HL-60 (cell line): ENCODE measurements at regions not wholly inside any gene's neighbourhood (a gene's known extent, or its start where the extent isn't known, plus 50 kb on each side); places are given as distances from the start of the nearest gene placed in this dataset.

Experiments
- DNase-seq, 2 experiments: peaks; one replicate each; pipeline ENCODE4 v3.0.0-alpha.2; 2010 to 2020; ENCODE audit warnings: low read depth in 1 of 2, low spot score in 1 of 2
- H3K27ac ChIP-seq: fragments of 250-450 bp; sonication (Bioruptor Pico); replicated peaks from 2 replicates; pipeline ENCODE4 v1.5.1; 2020; ENCODE audit warnings: mild to moderate bottlenecking, moderate library complexity
- H3K27me3 ChIP-seq: fragments of 250-450 bp; sonication (Bioruptor Pico); 2 replicates; pipeline ENCODE4 v1.5.1; 2021; ENCODE audit warnings: mild to moderate bottlenecking, moderate library complexity; ENCODE audit not compliant: insufficient read depth, poor library complexity, severe bottlenecking
- H3K4me3 ChIP-seq: replicated peaks from 2 replicates; pipeline ENCODE4 v1.5.1; 2011; ENCODE audit warnings: mild to moderate bottlenecking, control low read depth, low read length; ENCODE audit not compliant: insufficient read depth
- CTCF ChIP-seq: IDR thresholded peaks from one replicate; pipeline ENCODE4 v1.5.1; 2011; ENCODE audit warnings: low read length, control low read depth, inconsistent platforms; ENCODE audit not compliant: insufficient read depth
- GABPA ChIP-seq: IDR thresholded peaks from 2 replicates; pipeline ENCODE4 v1.6.1; 2012; ENCODE audit warnings: low read depth
- POLR2AphosphoS5 ChIP-seq: IDR thresholded peaks from 2 replicates; pipeline ENCODE4 v1.6.1; 2012; ENCODE audit warnings: low read depth
- SPI1 ChIP-seq: IDR thresholded peaks from 2 replicates; pipeline ENCODE4 v1.6.1; 2012; ENCODE audit warnings: low read depth, mild to moderate bottlenecking, borderline replicate concordance
- TF ChIP-seq, protein P1 (sequence below): IDR thresholded peaks from 2 replicates; pipeline ENCODE4 v1.6.1; 2012; ENCODE audit warnings: low read depth; ENCODE audit not compliant: insufficient replicate concordance

DNA sequence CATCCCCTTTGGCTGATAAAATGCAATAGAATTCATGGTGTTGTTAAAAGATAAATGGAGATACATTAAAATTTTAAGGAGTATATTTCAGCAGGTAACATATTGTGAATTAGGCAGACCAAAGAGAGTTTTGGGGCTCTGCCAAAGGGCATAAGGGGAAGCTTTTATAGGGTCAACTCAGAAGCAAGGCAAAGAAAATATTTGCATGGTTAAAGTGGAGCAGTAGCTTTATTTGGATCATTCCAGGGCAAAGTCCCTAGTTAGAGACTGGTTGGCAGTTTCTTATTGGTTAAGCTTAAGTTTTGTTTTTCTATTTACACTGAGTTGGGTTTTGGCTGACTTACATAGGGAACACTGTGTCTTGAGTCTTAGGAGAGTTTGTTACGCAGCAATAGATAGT, 75.1 kb upstream of the CA10 start:
- TF ChIP-seq, protein P1, sequence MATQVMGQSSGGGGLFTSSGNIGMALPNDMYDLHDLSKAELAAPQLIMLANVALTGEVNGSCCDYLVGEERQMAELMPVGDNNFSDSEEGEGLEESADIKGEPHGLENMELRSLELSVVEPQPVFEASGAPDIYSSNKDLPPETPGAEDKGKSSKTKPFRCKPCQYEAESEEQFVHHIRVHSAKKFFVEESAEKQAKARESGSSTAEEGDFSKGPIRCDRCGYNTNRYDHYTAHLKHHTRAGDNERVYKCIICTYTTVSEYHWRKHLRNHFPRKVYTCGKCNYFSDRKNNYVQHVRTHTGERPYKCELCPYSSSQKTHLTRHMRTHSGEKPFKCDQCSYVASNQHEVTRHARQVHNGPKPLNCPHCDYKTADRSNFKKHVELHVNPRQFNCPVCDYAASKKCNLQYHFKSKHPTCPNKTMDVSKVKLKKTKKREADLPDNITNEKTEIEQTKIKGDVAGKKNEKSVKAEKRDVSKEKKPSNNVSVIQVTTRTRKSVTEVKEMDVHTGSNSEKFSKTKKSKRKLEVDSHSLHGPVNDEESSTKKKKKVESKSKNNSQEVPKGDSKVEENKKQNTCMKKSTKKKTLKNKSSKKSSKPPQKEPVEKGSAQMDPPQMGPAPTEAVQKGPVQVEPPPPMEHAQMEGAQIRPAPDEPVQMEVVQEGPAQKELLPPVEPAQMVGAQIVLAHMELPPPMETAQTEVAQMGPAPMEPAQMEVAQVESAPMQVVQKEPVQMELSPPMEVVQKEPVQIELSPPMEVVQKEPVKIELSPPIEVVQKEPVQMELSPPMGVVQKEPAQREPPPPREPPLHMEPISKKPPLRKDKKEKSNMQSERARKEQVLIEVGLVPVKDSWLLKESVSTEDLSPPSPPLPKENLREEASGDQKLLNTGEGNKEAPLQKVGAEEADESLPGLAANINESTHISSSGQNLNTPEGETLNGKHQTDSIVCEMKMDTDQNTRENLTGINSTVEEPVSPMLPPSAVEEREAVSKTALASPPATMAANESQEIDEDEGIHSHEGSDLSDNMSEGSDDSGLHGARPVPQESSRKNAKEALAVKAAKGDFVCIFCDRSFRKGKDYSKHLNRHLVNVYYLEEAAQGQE, result no peak
- no peak for TF ChIP-seq GABPA
- no peak for TF ChIP-seq SPI1
- no peak for TF ChIP-seq POLR2AphosphoS5
- no peak for TF ChIP-seq CTCF
- H3K27me3 ChIP-seq, result no peaks in the 10 kb centered on the region
- H3K27ac ChIP-seq, result no peak overlapping the region

DNA sequence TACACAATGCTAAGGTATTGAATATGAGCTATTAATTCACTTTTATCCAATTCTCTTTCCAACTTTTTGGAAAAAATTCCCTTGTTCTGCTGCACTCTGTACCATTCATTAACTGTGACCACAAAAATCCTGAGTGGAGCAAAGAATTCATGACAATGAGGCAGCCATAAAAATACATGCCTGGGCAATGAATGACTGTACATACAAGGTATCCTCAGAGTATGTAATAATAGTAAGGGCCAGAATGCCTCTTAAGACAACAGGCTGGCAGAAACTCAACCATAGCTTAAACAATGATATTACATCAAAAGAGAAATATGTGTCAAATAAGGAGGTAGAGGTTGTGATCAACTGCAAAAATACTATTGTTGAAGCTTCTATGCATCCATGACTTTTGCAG, 74.7 kb upstream of the CA10 start:
- H3K27ac ChIP-seq, result no peak overlapping the region
- DNase-seq, result no peak
- no peaks in the 10 kb centered on the region for H3K27me3 ChIP-seq
- no peak overlapping the region for H3K4me3 ChIP-seq
- no peak for TF ChIP-seq POLR2AphosphoS5
- no peak for TF ChIP-seq GABPA
- TF ChIP-seq, protein P1, result no peak
- no peak for TF ChIP-seq SPI1
- no peak for TF ChIP-seq CTCF

More for the DNA sequence above, 75.1 kb upstream of the CA10 start:
- no peak overlapping the region for H3K4me3 ChIP-seq
- DNase-seq, result no peak

DNA sequence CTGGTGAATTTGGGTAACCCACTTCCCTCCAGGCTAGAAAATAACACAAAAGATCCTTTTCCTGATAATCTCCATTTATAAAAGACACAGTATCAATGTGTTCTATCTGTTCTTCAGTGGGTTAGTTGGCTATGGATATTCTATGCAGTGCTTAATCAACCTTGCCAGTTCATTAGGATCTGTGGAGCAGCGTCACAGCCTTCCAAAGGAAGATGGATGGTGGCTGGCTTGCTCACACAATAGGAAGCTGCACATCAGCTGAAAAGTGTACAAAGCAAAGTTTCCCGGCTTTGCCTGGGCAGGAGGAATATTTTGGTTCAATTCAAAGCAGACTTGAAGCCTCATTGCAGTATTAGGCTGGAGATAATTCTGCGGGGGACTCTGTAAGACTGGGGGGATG, 70.3 kb upstream of the CA10 start:
- no peak overlapping the region for H3K4me3 ChIP-seq
- H3K27ac ChIP-seq, result no peak overlapping the region
- no peaks in the 10 kb centered on the region for H3K27me3 ChIP-seq
- DNase-seq, result no peak
- TF ChIP-seq CTCF, result no peak
- TF ChIP-seq POLR2AphosphoS5, result no peak
- TF ChIP-seq, protein P1, result no peak
- TF ChIP-seq GABPA, result no peak
